Fibroblast of the aortic adventitia (primary cell): ENCODE measurements at regions not wholly inside any gene's neighbourhood (a gene's known extent, or its start where the extent isn't known, plus 50 kb on each side); places are given as distances from the start of the nearest gene placed in this dataset.

Experiments
- DNase-seq: peaks from one replicate; pipeline ENCODE4 v3.0.0-alpha.2; 2010; ENCODE audit warnings: low read depth
- H3K4me3 ChIP-seq: 2 replicates; pipeline ENCODE4 v1.5.1; 2011; ENCODE audit warnings: low read depth, mild to moderate bottlenecking, control low read depth, low read length, moderate library complexity
- CTCF ChIP-seq: IDR thresholded peaks from 2 replicates; pipeline ENCODE4 v1.5.1; 2011; ENCODE audit warnings: mild to moderate bottlenecking, low read length, control low read depth, inconsistent platforms; ENCODE audit not compliant: insufficient read depth

GRCh38 chr2:235171550-235172031 is 219.8 kb downstream of the SH3BP4 start:
- DNase-seq: peak; percentile 77
- no peak for TF ChIP-seq CTCF
- no peak overlapping the region for H3K4me3 ChIP-seq

GRCh38 chr2:235180642-235181041 is 228.8 kb downstream of the SH3BP4 start:
- no peak for TF ChIP-seq CTCF
- no peak for DNase-seq
- H3K4me3 ChIP-seq: no peak overlapping the region

GRCh38 chr2:235183786-235184185 is 232.0 kb downstream of the SH3BP4 start:
- TF ChIP-seq CTCF: no peak
- no peak for DNase-seq
- no peak overlapping the region for H3K4me3 ChIP-seq

- DNase-seq: no peak
- TF ChIP-seq CTCF: no peak
- no peak overlapping the region for H3K4me3 ChIP-seq
These were observed 236.0 kb downstream of the SH3BP4 start for GRCh38 chr2:235187806-235188205.

- TF ChIP-seq CTCF: no peak
- no peak overlapping the region for H3K4me3 ChIP-seq
- no peak for DNase-seq
These were observed 239.7 kb downstream of the SH3BP4 start for GRCh38 chr2:235191486-235191885.

DNA sequence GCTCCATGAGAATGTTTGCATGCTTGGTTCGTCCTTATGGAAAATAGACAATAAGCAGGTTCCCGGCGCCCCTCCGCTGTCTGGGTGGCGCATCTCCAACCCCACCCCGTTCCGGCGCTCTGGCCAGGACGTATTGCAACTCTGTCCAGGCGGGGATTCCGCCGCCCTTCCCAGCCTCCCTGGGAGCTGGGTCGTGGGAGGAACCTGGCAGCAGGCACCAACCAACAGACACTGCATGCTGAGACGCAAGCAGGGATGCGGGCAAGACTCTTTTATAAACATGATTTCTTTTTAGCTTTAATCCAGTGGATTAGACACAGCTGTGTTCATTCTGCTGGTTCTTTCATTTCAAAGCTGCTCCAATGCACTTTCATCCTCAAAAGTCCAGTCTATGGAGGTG is 240.2 kb downstream of the SH3BP4 start:
- H3K4me3 ChIP-seq: no peak overlapping the region
- DNase-seq: no peak
- TF ChIP-seq CTCF: no peak

- no peak for DNase-seq
- no peak overlapping the region for H3K4me3 ChIP-seq
- TF ChIP-seq CTCF: no peak
These were observed 242.5 kb downstream of the SH3BP4 start for GRCh38 chr2:235194351-235194750.
